BJ (cell line): ENCODE measurements at regions not wholly inside any gene's neighbourhood (a gene's known extent, or its start where the extent isn't known, plus 50 kb on each side); places are given as distances from the start of the nearest gene placed in this dataset.

Experiments
- CTCF ChIA-PET: fragments of 350-600 bp; formaldehyde crosslinking; extraction: SDS; loops from one replicate; lab custom pipeline; 2021; ENCODE audit warnings: antibody characterized with exemption, inconsistent platforms; lab: Yijun Ruan, JAX
- POLR2A ChIA-PET: fragments of 300-600 bp; sonication (Branson Sonifier 250); formaldehyde crosslinking; extraction: SDS; loops from one replicate; lab custom pipeline; 2021; ENCODE audit warnings: antibody characterized with exemption; lab: Charles Lee
- DNase-seq: peaks from one replicate; pipeline ENCODE4 v3.0.0-alpha.2; 2011; ENCODE audit warnings: low read depth
- H3K27me3 ChIP-seq: 2 replicates; pipeline ENCODE4 v1.6.0; 2011; ENCODE audit warnings: low read length; ENCODE audit not compliant: control insufficient read depth, insufficient read depth
- H3K36me3 ChIP-seq: 2 replicates; pipeline ENCODE4 v1.5.1; 2011; ENCODE audit warnings: low read length; ENCODE audit not compliant: control insufficient read depth, insufficient read depth
- H3K4me3 ChIP-seq: 2 replicates; pipeline ENCODE4 v1.5.1; 2011; ENCODE audit warnings: low read depth, mild to moderate bottlenecking, control low read depth, low read length
- CTCF ChIP-seq: IDR thresholded peaks from 2 replicates; pipeline ENCODE4 v1.5.1; 2011; ENCODE audit warnings: low read depth, mild to moderate bottlenecking, control low read depth, inconsistent platforms, low read length, moderate library complexity; ENCODE audit not compliant: insufficient read depth

GRCh38 chr11:92595052-92595451 is 370.4 kb downstream of the FAT3 start:
- no peak overlapping the region for H3K4me3 ChIP-seq
- ChIA-PET CTCF (no interaction called here), POLR2A (no interaction called here)
- no peak for TF ChIP-seq CTCF
- no peak for DNase-seq
- H3K36me3 ChIP-seq, result no peaks in the 10 kb centered on the region
- H3K27me3 ChIP-seq, result no peaks in the 10 kb centered on the region

GRCh38 chr11:92596596-92597317 is 372.1 kb downstream of the FAT3 start:
- no peak for TF ChIP-seq CTCF
- CTCF ChIA-PET, result no interaction called here
- POLR2A ChIA-PET, result no interaction called here
- Histone ChIP-seq H3K4me3 (no peak overlapping the region), H3K36me3 (no peaks in the 10 kb centered on the region), H3K27me3 (no peaks in the 10 kb centered on the region)
- DNase-seq, result no peak

GRCh38 chr11:92601048-92601447 is 368.4 kb upstream of the MTNR1B start:
- POLR2A ChIA-PET, result no interaction called here
- CTCF ChIA-PET, result no interaction called here
- DNase-seq, result no peak
- Histone ChIP-seq H3K36me3 (no peaks in the 10 kb centered on the region), H3K27me3 (no peaks in the 10 kb centered on the region), H3K4me3 (no peak overlapping the region)
- TF ChIP-seq CTCF, result no peak

- no peak for DNase-seq
- Histone ChIP-seq H3K36me3 (no peaks in the 10 kb centered on the region), H3K4me3 (no peak overlapping the region), H3K27me3 (no peaks in the 10 kb centered on the region)
- ChIA-PET CTCF (no interaction called here), POLR2A (interaction anchor here (0.6 kb wide), 1 partner anchor 282 kb away, joined by 7 read pairs; no protein-coding TSS in a partner anchor)
- no peak for TF ChIP-seq CTCF
Observed at GRCh38 chr11:92605667-92606066, 363.8 kb upstream of the MTNR1B start.

GRCh38 chr11:92607969-92608722 is 361.3 kb upstream of the MTNR1B start:
- Histone ChIP-seq H3K4me3 (no peak overlapping the region), H3K27me3 (no peaks in the 10 kb centered on the region), H3K36me3 (no peaks in the 10 kb centered on the region)
- no peak for TF ChIP-seq CTCF
- CTCF ChIA-PET, result interaction anchor here (0.7 kb wide), 1 partner anchor 218 kb away, joined by 4 read pairs; no protein-coding TSS in a partner anchor
- POLR2A ChIA-PET, result no interaction called here
- no peak for DNase-seq
